Calu3 (cell line): ENCODE measurements at regions not wholly inside any gene's neighbourhood (a gene's known extent, or its start where the extent isn't known, plus 50 kb on each side); places are given as distances from the start of the nearest gene placed in this dataset.

Experiments used
- BruUV-seq: library from RNA; stranded (reverse); fragments of 400-500 nt; replicated peaks from 2 replicates; lab custom pipeline; 2021; lab: Mats Ljungman, UMichigan
- CTCF ChIA-PET: fragments of 300-600 bp; sonication (Branson Sonifier 250); formaldehyde crosslinking; loops from one replicate; lab custom pipeline; 2022; ENCODE audit warnings: antibody characterized with exemption; lab: Charles Lee
- DNase-seq: peaks from one replicate; pipeline ENCODE4 v3.0.0; 2022
- H3K27ac Mint-ChIP-seq: one replicate; pipeline ENCODE4 v1.8.0; 2022; ENCODE audit warnings: mixed read lengths; ENCODE audit not compliant: unreplicated experiment
- H3K27me3 Mint-ChIP-seq: one replicate; pipeline ENCODE4 v1.8.0; 2022; ENCODE audit warnings: mixed read lengths; ENCODE audit not compliant: unreplicated experiment
- H3K36me3 Mint-ChIP-seq: one replicate; pipeline ENCODE4 v1.8.0; 2022; ENCODE audit warnings: mild to moderate bottlenecking, moderate library complexity, mixed read lengths; ENCODE audit not compliant: insufficient read depth, unreplicated experiment
- H3K4me1 Mint-ChIP-seq: one replicate; pipeline ENCODE4 v1.8.0; 2022; ENCODE audit warnings: mild to moderate bottlenecking, low read depth, mixed read lengths; ENCODE audit not compliant: unreplicated experiment
- H3K4me3 Mint-ChIP-seq: one replicate; pipeline ENCODE4 v1.8.0; 2022; ENCODE audit warnings: mild to moderate bottlenecking, low read depth, moderate library complexity, mixed read lengths; ENCODE audit not compliant: unreplicated experiment
- H3K9me3 Mint-ChIP-seq: one replicate; pipeline ENCODE4 v1.8.0; 2022; ENCODE audit warnings: low read depth, mixed read lengths; ENCODE audit not compliant: unreplicated experiment
- intact Hi-C: fragments of 100-400 bp; cut with micrococcal nuclease; formaldehyde crosslinking; loops from one replicate; pipeline ENCODE4 v1.10.0; 2022; ENCODE audit not compliant: unreplicated experiment
- TF ChIP-seq, protein P1 (sequence below): fragments of 200-600 bp; IDR thresholded peaks from one replicate; pipeline ENCODE4 v1.8.0; 2022; ENCODE audit warnings: antibody characterized with exemption; ENCODE audit not compliant: unreplicated experiment

- CTCF ChIA-PET = no interaction called here
- no TSS peak for BruUV-seq
- DNase-seq = no peak
- Mint-ChIP-seq H3K4me3 (no peak overlapping the region), H3K27me3 (no peaks in the 10 kb centered on the region), H3K9me3 (peaks cover 3% of the 10 kb centered on the region), H3K36me3 (no peaks in the 10 kb centered on the region), H3K27ac (no peak overlapping the region), H3K4me1 (peaks cover 5% of the 10 kb centered on the region)
- TF ChIP-seq, protein P1, sequence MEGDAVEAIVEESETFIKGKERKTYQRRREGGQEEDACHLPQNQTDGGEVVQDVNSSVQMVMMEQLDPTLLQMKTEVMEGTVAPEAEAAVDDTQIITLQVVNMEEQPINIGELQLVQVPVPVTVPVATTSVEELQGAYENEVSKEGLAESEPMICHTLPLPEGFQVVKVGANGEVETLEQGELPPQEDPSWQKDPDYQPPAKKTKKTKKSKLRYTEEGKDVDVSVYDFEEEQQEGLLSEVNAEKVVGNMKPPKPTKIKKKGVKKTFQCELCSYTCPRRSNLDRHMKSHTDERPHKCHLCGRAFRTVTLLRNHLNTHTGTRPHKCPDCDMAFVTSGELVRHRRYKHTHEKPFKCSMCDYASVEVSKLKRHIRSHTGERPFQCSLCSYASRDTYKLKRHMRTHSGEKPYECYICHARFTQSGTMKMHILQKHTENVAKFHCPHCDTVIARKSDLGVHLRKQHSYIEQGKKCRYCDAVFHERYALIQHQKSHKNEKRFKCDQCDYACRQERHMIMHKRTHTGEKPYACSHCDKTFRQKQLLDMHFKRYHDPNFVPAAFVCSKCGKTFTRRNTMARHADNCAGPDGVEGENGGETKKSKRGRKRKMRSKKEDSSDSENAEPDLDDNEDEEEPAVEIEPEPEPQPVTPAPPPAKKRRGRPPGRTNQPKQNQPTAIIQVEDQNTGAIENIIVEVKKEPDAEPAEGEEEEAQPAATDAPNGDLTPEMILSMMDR = no peak
- intact Hi-C loops = no loop called here
Measured at GRCh38 chr2:145464866-145465265, 944.9 kb upstream of the ZEB2 start.

GRCh38 chr2:145460112-145460511, 940.2 kb upstream of the ZEB2 start:
- CTCF ChIA-PET = no interaction called here
- TF ChIP-seq, protein P1 = no peak
- no TSS peak for BruUV-seq
- Mint-ChIP-seq H3K27ac (no peak overlapping the region), H3K36me3 (no peaks in the 10 kb centered on the region), H3K4me3 (no peak overlapping the region), H3K27me3 (no peaks in the 10 kb centered on the region), H3K4me1 (peaks cover 8% of the 10 kb centered on the region), H3K9me3 (peaks cover 8% of the 10 kb centered on the region)
- no peak for DNase-seq
- intact Hi-C loops = no loop called here

GRCh38 chr2:145431181-145431951, 911.4 kb upstream of the ZEB2 start:
- CTCF ChIA-PET = interaction anchor here (1.3 kb wide), 1 partner anchor 321 kb away, joined by 7 read pairs; no protein-coding TSS in a partner anchor
- H3K27me3 Mint-ChIP-seq = peaks cover 11% of the 10 kb centered on the region
- intact Hi-C loops = loop anchor here (2.0 to 5.0 kb wide), 2 partner anchors 253 to 321 kb away; no protein-coding TSS in a partner anchor
- TF ChIP-seq, protein P1 = no peak
- H3K36me3 Mint-ChIP-seq = no peaks in the 10 kb centered on the region
- no peak overlapping the region for H3K4me3 Mint-ChIP-seq
- no TSS peak for BruUV-seq
- peaks cover 14% of the 10 kb centered on the region for H3K4me1 Mint-ChIP-seq
- H3K27ac Mint-ChIP-seq = no peak overlapping the region
- DNase-seq = peak; percentile 69
- H3K9me3 Mint-ChIP-seq = peaks cover 3% of the 10 kb centered on the region

DNA sequence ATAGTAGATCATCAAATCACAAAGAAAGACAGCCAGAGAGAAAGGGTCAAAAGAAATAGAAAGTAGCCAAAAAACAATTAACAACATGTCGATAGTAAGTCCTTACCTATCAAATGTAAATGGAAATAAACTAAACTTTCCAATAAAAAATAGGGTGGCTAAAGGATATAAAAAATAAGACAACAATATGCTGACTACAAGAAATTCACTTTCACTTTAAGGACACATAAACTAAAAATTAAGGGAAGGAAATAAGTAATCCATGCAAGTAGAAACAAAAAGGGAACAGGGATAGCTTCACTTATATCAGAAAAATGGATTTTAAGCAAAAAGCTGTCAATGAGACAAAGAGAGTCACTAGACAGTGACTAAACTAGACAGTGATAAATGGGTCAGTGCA, 903.9 kb upstream of the ZEB2 start:
- Mint-ChIP-seq H3K27ac (no peak overlapping the region), H3K4me3 (no peak overlapping the region), H3K36me3 (no peaks in the 10 kb centered on the region), H3K4me1 (no peaks in the 10 kb centered on the region), H3K27me3 (no peaks in the 10 kb centered on the region), H3K9me3 (peaks cover 12% of the 10 kb centered on the region)
- BruUV-seq = no TSS peak
- CTCF ChIA-PET = no interaction called here
- TF ChIP-seq, protein P1 = no peak
- DNase-seq = no peak
- intact Hi-C loops = no loop called here
